Ramos (cell line): ENCODE measurements at regions not wholly inside any gene's neighbourhood (a gene's known extent, or its start where the extent isn't known, plus 50 kb on each side); places are given as distances from the start of the nearest gene placed in this dataset.

Source experiments
- in situ Hi-C: fragments of 300-500 bp; cut with MboI; formaldehyde crosslinking; loops from one replicate; pipeline ENCODE4 v1.14.3; 2022; ENCODE audit warnings: low sequenced_read_pairs; ENCODE audit not compliant: unreplicated experiment

DNA sequence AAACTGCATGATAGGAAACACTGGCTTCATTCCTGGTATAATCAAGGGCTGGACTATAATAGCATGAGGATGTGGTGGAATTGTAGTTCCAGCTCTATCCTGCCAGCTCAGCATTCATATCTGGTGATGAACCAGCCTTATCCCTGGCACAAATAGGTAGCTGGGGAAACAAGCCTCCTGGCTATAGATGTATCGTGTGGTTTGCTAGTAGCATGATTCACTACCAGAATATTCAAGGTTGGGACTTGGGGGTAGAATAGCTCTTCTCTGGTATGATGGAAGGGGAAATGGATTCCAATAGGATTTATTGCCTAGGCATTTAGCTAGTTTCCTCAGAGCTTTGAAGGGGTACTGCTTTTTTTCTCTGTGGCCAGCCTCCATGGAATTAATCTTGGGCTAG lies 532.8 kb downstream of the FBXO15 start:
- in situ Hi-C loops: no loop called here

DNA sequence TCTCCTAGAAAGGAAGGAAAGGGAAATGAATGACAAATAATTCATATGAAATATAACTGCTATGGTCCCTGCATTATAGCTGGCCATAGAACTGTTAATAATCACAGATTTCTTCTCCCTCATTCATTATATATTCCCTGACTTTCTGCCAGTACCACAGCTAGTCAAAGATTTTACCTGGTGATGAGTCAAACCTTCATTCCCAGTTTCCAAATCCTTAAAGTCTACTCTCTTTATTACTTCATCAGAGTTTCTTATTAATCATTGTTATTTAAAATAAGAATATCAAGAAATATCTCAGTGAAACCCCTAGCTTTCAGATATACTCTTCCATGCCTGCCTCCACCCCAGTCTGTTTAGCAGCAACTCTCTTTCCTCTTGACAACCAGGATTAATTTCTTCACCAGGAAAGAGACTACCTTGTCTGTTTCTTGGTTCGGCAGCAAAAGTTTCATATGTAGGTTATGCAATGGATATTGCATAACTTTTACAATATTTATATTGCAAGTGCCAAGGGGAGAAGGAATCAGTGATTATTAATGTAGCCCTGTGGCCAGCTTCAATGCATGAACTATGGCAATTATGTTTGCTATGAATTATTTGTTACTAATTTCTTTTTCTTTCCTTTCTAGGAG lies 533.8 kb downstream of the FBXO15 start:
- in situ Hi-C loops: no loop called here

DNA sequence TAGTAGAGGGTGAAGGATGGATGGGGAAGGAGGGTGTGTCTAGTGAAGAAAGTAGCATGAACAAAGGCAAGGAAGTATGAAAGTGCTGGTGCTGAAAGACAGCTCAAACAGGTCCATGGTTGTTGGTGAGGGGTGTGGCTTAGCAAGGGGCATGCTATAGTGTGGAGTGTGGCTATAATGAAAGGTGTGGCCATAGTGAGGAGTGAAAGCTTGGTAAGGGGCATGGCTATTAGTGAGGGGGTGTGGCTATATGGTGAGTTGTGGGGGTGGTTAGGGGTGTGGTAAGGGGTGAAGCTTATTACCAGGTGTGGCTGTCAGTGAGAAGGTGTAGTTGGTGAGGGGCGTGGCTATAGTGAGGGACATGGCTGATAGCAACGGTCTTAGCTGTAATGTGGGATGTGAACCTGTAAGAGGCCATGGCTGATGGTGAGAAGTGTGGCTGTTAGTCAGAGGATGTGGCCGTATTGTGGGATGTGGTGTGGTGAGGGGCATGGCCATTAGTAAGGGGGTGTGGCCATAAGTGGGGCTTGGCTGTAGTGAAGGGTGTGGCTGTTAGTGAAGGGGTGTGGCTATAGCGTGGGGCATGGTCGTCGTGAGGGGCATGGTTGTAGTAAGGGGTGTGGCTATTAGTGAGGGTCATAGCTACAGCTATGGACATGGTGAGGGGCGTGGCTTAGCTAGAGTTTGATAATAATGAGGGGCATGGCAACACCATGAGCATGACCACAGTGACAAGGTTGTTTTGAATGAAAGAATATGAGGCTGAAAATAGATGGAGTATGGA lies 549.6 kb downstream of the FBXO15 start:
- in situ Hi-C loops: no loop called here

DNA sequence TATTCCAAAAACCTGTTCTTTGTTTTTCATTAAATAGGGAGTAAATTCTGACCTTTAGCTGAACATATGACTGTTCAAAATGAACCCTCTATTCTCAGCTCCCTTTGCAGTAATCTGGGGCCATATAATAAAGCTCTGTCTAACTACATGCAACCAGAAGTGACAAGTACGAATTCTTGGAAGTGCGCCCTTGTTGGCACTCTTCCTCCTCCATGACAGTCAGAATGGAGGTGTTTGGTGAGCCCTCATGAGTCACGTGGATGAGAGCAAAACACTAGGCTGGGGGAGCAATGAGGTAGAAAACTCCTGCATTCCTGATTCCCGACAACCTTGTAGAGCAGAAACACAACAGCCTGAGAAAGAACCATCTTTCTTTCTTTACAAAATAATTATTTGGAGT lies 552.9 kb downstream of the FBXO15 start:
- in situ Hi-C loops: no loop called here

DNA sequence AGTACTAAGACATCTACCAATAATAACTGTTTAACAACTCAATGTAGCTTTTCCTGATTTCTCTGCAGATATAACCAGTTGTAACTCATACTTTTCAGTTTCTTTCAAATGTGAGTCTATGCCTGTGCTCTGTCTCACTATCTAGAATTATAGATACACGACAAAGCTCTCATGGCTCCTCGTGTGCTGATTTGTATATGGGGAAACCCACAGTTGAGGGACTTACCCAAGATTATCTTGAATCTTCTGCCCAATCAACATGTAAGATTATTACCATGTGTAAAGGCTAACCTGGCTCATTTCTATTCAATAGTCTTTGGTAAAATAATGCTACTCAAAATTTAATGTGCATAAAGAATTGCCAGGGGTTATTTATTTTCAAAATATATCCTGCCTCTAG lies 554.4 kb downstream of the FBXO15 start:
- in situ Hi-C loops: no loop called here

DNA sequence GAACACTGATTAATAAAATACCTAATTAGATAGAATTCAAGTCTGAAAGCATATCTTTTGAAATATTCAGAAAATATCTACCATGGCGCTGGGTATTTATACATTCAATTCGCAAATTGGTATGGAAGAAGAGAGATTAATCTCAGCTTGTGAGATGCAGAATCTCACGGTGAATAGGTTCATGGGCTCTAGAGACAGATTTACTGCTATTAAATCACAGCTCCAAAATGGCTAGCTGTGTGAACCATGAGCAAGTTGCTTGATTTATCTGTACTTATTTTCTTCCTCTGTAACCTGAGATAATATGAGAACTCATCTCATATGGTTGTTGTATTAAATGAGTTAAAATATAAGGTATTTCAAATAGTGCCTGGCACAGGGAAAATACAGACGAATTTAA lies 556.7 kb downstream of the FBXO15 start:
- in situ Hi-C loops: no loop called here

DNA sequence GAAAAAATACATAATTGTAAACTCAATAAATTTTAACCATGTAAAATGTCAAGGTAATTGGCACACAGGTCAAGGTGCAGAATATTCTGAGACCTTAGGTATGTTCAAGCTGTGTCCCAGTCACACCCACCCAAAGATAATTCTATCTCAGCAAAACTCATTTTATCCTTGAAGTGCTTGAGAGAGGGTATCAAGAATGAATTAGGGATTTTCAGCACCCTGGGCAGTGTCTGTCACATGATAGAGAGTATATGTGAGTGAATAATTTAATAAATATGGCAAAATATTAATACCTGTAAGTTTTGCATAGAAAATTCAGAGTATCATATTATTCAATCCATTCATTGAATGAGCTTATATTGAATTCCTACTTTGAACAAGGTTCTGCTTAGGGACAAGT lies 567.9 kb downstream of the FBXO15 start:
- in situ Hi-C loops: no loop called here

DNA sequence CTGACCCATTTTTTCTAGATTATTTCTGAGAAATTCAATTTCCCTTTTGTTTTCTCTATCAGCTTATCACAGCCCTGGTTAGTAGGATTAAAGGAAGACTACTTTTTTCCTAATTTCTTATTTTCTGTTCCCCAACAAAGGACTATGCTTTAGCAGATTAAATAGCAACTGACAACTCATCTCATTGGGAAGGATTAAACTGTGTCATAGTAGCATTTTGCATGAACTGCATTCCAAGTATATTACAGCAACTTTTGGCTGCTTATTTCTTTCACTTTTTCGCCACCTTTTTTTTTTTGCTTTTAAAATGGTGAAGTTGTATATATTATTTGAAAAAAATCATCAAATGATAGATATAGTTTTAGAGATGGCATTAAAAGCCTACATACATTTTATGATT lies 570.3 kb downstream of the FBXO15 start:
- in situ Hi-C loops: no loop called here

DNA sequence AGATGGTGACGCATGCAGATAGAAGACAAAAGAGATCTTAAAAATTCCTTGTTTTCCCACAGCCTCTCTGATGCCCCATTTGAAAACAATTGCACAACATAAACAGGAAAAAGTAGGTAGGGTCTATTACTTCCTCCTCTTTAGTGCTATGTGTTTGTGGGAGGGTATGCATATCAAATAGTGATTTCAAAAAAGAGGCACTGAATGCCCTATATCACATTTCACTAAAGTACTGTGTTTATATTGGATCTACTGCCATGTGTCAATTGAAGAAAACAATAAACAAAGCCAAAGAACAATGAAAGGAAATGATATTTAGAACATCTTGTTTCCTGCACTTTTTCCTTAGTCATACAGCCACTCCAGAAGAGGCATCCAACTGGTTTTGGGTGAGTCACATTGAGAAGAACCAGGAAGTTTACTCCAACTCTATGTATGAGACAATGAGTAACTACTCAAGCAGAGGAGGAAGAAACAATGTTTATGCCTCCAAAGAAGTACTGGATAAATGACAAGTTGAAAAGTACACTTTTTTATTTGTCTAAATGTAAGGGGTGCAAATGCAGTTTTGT lies 583.6 kb downstream of the FBXO15 start:
- in situ Hi-C loops: no loop called here

DNA sequence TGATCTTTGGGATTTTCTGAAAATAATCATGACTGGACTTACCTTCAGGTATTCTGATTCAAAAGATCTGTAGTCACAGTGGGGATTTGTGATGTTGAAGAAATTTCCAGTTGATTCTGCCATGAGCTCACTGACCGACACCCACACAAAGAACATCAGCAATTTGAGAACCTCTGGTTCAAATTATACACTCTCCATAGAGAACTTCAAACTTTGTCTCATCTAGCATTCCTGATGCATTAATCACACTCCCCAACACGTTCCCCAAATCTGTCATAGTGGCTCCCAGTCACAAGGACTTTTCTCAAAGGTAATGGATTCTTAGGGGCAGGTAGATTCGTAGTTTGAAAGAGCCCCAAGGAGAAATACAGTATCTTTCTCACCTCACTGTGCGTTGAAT lies 584.3 kb downstream of the FBXO15 start:
- in situ Hi-C loops: no loop called here

DNA sequence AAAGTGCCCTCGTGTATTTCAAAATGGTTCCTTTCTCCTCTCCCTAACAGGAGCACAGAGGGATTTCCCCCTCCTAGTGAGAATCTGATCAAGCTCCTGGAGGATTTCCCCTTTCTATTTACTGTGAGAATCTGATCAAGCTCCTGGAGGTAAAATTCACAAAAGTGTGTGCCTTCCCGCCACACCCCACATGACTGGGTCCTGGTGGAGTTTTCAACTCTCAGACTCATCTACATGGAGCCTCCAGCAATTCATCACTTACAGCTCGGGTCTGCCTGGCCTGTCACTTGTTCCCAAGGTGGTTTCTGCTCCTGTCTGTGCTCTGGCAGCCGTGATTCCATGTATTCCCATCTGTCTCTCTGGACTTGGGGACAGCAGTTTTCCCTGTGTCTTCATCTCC lies 590.7 kb downstream of the FBXO15 start:
- in situ Hi-C loops: no loop called here

DNA sequence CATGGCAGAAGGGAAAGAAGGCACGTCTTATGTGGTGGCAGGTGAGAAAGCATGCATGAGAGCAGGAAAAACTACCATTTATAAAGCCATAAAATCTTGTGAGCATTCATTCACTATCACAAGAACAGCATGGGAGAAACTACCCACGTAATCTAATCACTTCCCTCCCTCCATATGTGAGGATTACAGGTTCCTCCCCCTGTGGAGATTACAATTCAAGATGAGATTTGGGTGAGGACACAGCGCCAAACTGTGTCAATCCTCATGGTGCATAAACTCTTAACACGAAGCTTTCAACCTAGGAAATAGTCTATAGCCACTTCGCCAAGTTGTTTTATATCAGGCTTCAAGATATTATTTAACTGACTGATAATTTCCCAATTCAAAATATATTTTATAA lies 595.5 kb downstream of the FBXO15 start:
- in situ Hi-C loops: no loop called here

DNA sequence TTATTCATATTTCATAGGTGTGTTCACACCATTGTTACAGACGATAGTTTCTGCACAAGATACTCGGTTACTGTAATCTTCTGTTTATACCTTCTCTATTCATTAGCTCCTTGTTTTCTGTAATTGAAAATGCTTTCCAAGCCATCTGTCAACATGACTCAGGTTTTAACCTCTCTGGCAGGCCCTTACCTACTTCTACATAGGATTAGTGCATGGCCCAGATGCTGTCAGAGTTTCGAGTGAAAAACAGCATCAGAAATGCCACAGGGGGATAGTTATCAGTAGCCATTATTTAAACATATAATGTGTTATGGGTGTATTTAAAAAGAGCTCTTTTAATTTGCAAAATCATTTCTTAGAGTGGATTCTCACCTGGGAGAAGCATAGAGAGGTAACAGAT lies 596.4 kb downstream of the FBXO15 start:
- in situ Hi-C loops: no loop called here

DNA sequence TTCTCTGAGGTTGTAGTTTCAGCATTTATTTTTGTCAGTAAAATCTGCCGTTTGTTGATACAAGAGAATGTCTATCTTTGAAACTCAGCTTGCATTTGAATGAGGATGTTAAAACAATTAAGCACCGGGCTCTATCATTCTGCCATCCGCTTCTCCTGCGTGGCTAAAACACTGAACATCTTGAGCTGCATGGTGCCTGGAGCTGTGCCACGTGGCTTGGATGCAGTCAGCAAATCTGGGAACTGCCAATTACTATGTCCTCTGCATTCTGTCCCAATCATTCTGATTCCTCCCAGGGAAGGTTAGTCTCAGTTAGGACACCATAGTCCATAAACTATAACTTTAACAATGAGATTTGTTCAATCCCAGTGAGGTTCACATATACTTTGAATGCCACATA lies 598.4 kb downstream of the FBXO15 start:
- in situ Hi-C loops: no loop called here

DNA sequence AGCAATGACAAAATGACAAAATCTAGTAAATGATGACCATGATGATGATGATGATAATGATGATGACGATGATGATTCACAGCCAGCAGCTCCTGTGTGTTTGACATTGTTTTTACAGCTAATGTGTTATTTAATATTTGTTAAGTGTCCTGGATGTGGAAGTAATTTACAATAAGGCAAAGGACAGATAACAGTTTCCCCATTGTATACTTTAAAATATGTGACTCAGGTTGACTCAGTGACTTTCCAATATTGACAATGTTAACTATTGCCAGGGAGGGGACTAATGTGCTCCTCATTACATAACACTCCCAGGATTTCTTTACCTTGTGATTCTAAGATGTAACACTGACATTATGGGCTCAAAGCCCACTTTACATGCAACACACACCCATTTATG lies 602.2 kb downstream of the FBXO15 start:
- in situ Hi-C loops: no loop called here

DNA sequence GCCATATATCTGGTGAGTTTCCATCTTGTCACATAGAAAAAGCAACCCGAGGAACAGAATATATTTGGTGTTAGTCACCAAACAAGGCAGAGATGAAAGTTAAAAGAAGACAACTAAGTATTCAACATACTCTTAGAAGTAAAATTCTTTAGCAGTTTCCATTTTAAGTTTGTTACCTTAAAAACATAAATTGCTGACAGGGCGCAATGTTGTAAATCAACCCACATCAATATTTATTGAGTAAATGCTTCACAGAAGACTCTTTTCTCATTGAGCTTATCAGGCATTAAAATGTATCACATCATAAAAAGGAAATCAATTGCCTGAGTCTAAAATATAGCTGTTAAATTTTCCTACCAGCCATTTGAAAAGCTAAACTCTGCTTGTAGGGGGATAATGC lies 603.0 kb downstream of the FBXO15 start:
- in situ Hi-C loops: no loop called here

DNA sequence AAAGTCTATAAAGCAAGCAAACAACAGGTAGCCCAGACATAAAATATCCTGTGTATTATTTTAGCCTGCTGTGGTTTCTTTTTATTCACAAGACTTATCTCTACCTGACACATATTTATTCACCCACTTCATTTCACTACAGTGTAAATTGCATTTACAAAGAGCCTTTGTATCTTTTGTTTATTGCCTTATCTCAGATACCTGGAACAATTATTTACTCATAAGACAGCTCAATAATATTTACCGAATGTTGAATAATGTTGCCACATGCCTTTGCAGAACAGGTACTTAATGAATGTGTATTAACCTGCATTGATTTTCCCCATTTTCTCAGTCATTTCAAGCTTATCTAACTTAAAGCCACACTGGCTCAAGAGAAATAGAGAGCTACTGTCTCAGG lies 603.6 kb downstream of the FBXO15 start:
- in situ Hi-C loops: no loop called here

DNA sequence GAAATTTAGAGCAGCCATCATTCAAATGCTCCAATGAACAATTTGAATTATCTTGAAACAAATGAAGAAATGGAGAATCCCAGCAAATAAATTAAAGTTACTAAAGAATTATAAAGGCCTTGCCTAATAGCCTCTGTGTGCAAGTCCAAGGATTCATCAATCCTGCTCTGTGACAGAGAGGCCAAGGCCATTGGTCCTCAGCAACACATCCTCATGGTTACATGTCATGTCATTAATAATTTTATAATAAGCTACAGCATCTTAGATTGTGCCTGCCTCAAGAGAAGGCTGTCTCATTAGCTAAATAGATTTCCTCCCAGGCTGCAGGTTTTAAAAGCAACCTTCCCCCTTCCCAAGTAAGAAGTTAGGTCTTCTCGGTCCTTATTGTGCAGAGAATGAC lies 611.6 kb downstream of the FBXO15 start:
- in situ Hi-C loops: no loop called here

DNA sequence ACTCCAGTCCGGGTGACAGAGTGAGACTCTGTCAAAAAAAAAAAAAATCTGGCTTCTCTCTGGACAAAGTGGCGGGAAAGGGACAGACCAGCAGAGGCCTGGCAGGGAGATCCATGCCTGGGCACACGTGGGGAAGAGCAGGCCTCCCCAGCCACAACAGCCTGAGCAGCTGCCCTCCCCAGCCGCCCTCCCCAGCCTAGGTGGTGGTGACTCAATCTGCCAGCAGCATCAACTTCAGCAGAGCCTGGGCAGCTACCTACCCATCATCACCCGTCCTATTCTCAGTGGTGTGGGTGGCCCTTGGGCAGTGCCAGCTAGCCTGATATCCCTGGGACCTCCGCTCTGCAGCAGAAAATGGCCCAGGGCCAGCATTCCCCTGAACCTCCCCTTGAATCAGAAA lies 612.4 kb downstream of the FBXO15 start:
- in situ Hi-C loops: no loop called here

DNA sequence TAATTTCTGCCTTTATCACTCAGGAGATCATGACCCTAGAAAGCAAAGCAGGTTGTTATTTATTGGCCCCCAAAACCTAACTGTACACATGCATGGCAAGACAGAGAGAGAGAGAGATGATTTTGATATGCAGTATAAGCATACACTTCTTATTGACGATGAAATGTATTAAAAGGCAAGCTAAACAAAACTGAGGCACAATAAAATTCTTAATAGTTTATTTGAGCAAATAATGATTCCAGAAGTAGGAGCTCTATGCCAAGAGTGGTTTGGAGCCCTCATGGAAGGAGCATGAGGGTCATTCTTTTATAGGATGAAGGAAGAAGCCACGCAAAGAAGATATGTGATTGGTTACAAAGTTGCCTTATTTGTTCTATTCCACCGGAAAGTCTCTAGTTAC lies 616.0 kb downstream of the FBXO15 start:
- in situ Hi-C loops: no loop called here

DNA sequence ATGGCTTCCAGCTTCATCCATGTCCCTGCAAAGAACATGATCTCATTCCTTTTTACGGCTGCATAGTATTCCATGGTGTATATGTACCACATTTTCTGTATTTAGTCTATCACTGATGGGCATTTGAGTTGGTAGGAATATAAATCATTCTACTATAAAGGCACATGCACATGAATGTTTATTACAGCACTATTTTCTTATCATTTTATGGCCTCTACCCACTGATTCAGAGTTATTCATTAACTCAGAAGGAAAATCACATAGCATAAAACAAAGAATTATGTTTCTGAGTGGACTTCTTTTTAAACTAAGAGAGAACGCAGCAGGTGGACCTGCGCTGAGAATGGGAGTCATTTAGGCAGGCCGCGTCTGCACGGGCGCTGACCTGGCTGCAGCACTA lies 619.6 kb downstream of the FBXO15 start:
- in situ Hi-C loops: no loop called here

DNA sequence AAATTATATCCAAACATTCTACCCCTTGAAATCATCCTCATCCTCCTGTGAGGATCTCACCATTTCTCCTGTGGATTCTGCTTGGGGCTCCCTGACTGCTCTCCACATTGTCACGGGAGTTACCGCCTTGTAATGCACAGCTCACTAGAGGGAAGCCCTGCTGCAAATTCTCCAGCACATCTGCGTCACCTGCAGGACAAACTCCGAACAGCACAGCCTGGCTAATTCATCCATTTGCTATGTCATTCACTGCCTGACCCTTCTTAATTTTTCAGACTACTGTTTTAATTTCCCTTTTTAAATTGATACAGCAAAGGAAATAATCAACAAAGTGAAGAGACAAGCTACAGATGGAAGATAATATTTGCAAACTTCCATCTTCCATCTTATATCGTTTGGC lies 627.4 kb downstream of the FBXO15 start:
- in situ Hi-C loops: no loop called here
